D341Med (cell line): ENCODE measurements at regions not wholly inside any gene's neighbourhood (a gene's known extent, or its start where the extent isn't known, plus 50 kb on each side); places are given as distances from the start of the nearest gene placed in this dataset.
A peak's percentile ranks its signal among the peaks of the same experiment; 100 is the strongest.

Source experiments
- DNase-seq: peaks from one replicate; pipeline ENCODE4 v3.0.0; 2012; ENCODE audit warnings: low spot score

- DNase-seq = no peak
These were observed 70.1 kb upstream of the MPHOSPH6 start for GRCh38 chr16:82240111-82240510.

GRCh38 chr16:82236875-82237274 is 66.9 kb upstream of the MPHOSPH6 start:
- DNase-seq = no peak

GRCh38 chr16:82236415-82236814 is 66.4 kb upstream of the MPHOSPH6 start:
- DNase-seq = no peak

- no peak for DNase-seq
These were observed 62.8 kb upstream of the MPHOSPH6 start for GRCh38 chr16:82232806-82233205.

GRCh38 chr16:82231008-82231787 is 61.2 kb upstream of the MPHOSPH6 start:
- peak; percentile 48 for DNase-seq

- DNase-seq = peak; percentile 75
These were observed 60.0 kb upstream of the MPHOSPH6 start for GRCh38 chr16:82229800-82230619.

- DNase-seq = no peak
These were observed 56.3 kb upstream of the MPHOSPH6 start for GRCh38 chr16:82226327-82226726.

- DNase-seq = no peak
These were observed 54.8 kb upstream of the MPHOSPH6 start for GRCh38 chr16:82224821-82225220.

GRCh38 chr16:82220541-82220940 is 50.5 kb upstream of the MPHOSPH6 start:
- DNase-seq = no peak
